Spinal cord (tissue), 9 donors: ENCODE measurements at regions not wholly inside any gene's neighbourhood (a gene's known extent, or its start where the extent isn't known, plus 50 kb on each side); places are given as distances from the start of the nearest gene placed in this dataset.
A peak's percentile ranks its signal among the peaks of the same experiment; 100 is the strongest.

Source experiments
- DNase-seq, 6 donors: peaks; one replicate each; pipeline versions ENCODE4 v3.0.0 to v3.0.0-alpha.2; 2013 to 2015; ENCODE audit warnings: low spot score in 6 of 6, low read depth in 4 of 6
- H3K27ac ChIP-seq: one replicate; pipeline ENCODE4 v1.5.1; 2013; ENCODE audit warnings: low read depth, low read length, control low read depth
- H3K27me3 ChIP-seq: one replicate; pipeline ENCODE4 v1.6.1; 2013; ENCODE audit warnings: low read length; ENCODE audit not compliant: control insufficient read depth, insufficient read depth
- H3K36me3 ChIP-seq: one replicate; pipeline ENCODE4 v1.6.1; 2013; ENCODE audit warnings: low read length; ENCODE audit not compliant: control insufficient read depth, insufficient read depth
- H3K4me1 ChIP-seq: one replicate; pipeline ENCODE4 v1.6.1; 2013; ENCODE audit warnings: low read length; ENCODE audit not compliant: control insufficient read depth, insufficient read depth
- H3K4me3 ChIP-seq: one replicate; pipeline ENCODE4 v1.5.1; 2013; ENCODE audit warnings: low read depth, low read length, control low read depth
- H3K9me3 ChIP-seq: one replicate; pipeline ENCODE4 v1.6.1; 2013; ENCODE audit warnings: low read length; ENCODE audit not compliant: control insufficient read depth, insufficient read depth
- WGBS: methylation state at CpG from one replicate; pipeline ENCODE4 v1.1.5; 2013; ENCODE audit warnings: missing lambda C conversion rate; ENCODE audit not compliant: insufficient coverage; 5-methylcytosine and 5-hydroxymethylcytosine counted together
- donor health status: healthy.

- H3K27ac ChIP-seq, result no peak overlapping the region
- no peaks in the 10 kb centered on the region for H3K36me3 ChIP-seq
- H3K9me3 ChIP-seq, result no peaks in the 10 kb centered on the region
- WGBS, result 90% methylated on average over 3 of the region's 7 CpGs
- DNase-seq, result no peak
- no peaks in the 10 kb centered on the region for H3K27me3 ChIP-seq
- no peak overlapping the region for H3K4me3 ChIP-seq
- H3K4me1 ChIP-seq, result no peaks in the 10 kb centered on the region
Observed at GRCh38 chr1:168631671-168632400, 55.4 kb downstream of the XCL1 start.

GRCh38 chr1:168634951-168635532 lies 58.6 kb downstream of the XCL1 start:
- Histone ChIP-seq H3K27me3 (no peaks in the 10 kb centered on the region), H3K4me1 (no peaks in the 10 kb centered on the region), H3K4me3 (no peak overlapping the region), H3K36me3 (no peaks in the 10 kb centered on the region), H3K9me3 (no peaks in the 10 kb centered on the region), H3K27ac (no peak overlapping the region)
- no peak for DNase-seq
- WGBS, result no CpG with 5 or more reads among the region's 3 CpGs

GRCh38 chr1:168636200-168636599 lies 59.8 kb downstream of the XCL1 start:
- H3K4me1 ChIP-seq, result no peaks in the 10 kb centered on the region
- H3K36me3 ChIP-seq, result no peaks in the 10 kb centered on the region
- H3K4me3 ChIP-seq, result no peak overlapping the region
- no peaks in the 10 kb centered on the region for H3K9me3 ChIP-seq
- peak in 1 of 6 donors; percentile 11 for DNase-seq
- no CpG with 5 or more reads among the region's 1 CpG for WGBS
- no peak overlapping the region for H3K27ac ChIP-seq
- no peaks in the 10 kb centered on the region for H3K27me3 ChIP-seq

GRCh38 chr1:168636642-168637111 lies 60.3 kb downstream of the XCL1 start:
- Histone ChIP-seq H3K4me1 (no peaks in the 10 kb centered on the region), H3K4me3 (no peak overlapping the region), H3K9me3 (no peaks in the 10 kb centered on the region), H3K27ac (no peak overlapping the region), H3K36me3 (no peaks in the 10 kb centered on the region), H3K27me3 (no peaks in the 10 kb centered on the region)
- no CpG with 5 or more reads among the region's 1 CpG for WGBS
- DNase-seq, result no peak

- H3K4me1 ChIP-seq, result no peaks in the 10 kb centered on the region
- no peak overlapping the region for H3K27ac ChIP-seq
- H3K27me3 ChIP-seq, result no peaks in the 10 kb centered on the region
- no peaks in the 10 kb centered on the region for H3K9me3 ChIP-seq
- no peaks in the 10 kb centered on the region for H3K36me3 ChIP-seq
- DNase-seq, result peak in 1 of 6 donors; percentile 34
- H3K4me3 ChIP-seq, result no peak overlapping the region
- WGBS, result 62% methylated on average over 2 of the region's 5 CpGs
Observed at GRCh38 chr1:168637350-168637991, 61.1 kb downstream of the XCL1 start.

GRCh38 chr1:168638884-168639283 lies 62.5 kb downstream of the XCL1 start:
- H3K9me3 ChIP-seq, result no peaks in the 10 kb centered on the region
- no peak for DNase-seq
- H3K27ac ChIP-seq, result no peak overlapping the region
- no CpG with 5 or more reads among the region's 1 CpG for WGBS
- no peaks in the 10 kb centered on the region for H3K36me3 ChIP-seq
- H3K4me3 ChIP-seq, result no peak overlapping the region
- no peaks in the 10 kb centered on the region for H3K27me3 ChIP-seq
- no peaks in the 10 kb centered on the region for H3K4me1 ChIP-seq

- Histone ChIP-seq H3K9me3 (no peaks in the 10 kb centered on the region), H3K27me3 (no peaks in the 10 kb centered on the region), H3K27ac (no peak overlapping the region), H3K4me1 (no peaks in the 10 kb centered on the region), H3K4me3 (no peak overlapping the region), H3K36me3 (no peaks in the 10 kb centered on the region)
- no peak for DNase-seq
- WGBS, result no CpG with 5 or more reads among the region's 1 CpG
Observed at GRCh38 chr1:168640182-168640581, 63.8 kb downstream of the XCL1 start.

GRCh38 chr1:168640836-168641235 lies 64.4 kb downstream of the XCL1 start:
- no CpG with 5 or more reads among the region's 3 CpGs for WGBS
- DNase-seq, result no peak

GRCh38 chr1:168643152-168643551 lies 66.7 kb downstream of the XCL1 start:
- no peak overlapping the region for H3K27ac ChIP-seq
- H3K4me3 ChIP-seq, result no peak overlapping the region
- H3K27me3 ChIP-seq, result no peaks in the 10 kb centered on the region
- no peaks in the 10 kb centered on the region for H3K36me3 ChIP-seq
- H3K9me3 ChIP-seq, result no peaks in the 10 kb centered on the region
- no peaks in the 10 kb centered on the region for H3K4me1 ChIP-seq
- no peak for DNase-seq
- WGBS, result 80% methylated on average over 1 of the region's 2 CpGs

More at GRCh38 chr1:168640836-168641235, 64.4 kb downstream of the XCL1 start:
- Histone ChIP-seq H3K9me3 (no peaks in the 10 kb centered on the region), H3K27me3 (no peaks in the 10 kb centered on the region), H3K4me3 (no peak overlapping the region), H3K36me3 (no peaks in the 10 kb centered on the region), H3K27ac (no peak overlapping the region), H3K4me1 (no peaks in the 10 kb centered on the region)
